Gastrocnemius medialis (tissue), 4 donors: ENCODE measurements at regions not wholly inside any gene's neighbourhood (a gene's known extent, or its start where the extent isn't known, plus 50 kb on each side); places are given as distances from the start of the nearest gene placed in this dataset.

Experiments
- ATAC-seq, 2 donors: fragments of 150-250 bp; one replicate each; pipeline ENCODE4 v1.9.1; 2016
- DNase-seq, 2 donors: peaks; one replicate each; pipeline ENCODE4 v3.0.0-alpha.2; 2019
- H3K27ac ChIP-seq, 4 donors: fragments of 200-600 bp; sonication (generic); 1 replicate in 1 of 4; 2 replicates in 3 of 4; pipeline ENCODE4 v1.5.1; 2016 to 2018; ENCODE audit warnings: mild to moderate bottlenecking in 2 of 4, moderate library complexity in 1 of 4
- H3K27me3 ChIP-seq, 3 donors: fragments of 200-600 bp; sonication (generic) in 2 of 3; 1 replicate in 1 of 3; 2 replicates in 2 of 3; pipeline versions ENCODE4 v1.5.1 to v1.6.0; 2016 to 2019; ENCODE audit warnings: mild to moderate bottlenecking in 1 of 3, moderate library complexity in 1 of 3
- H3K36me3 ChIP-seq, 2 donors: fragments of 200-600 bp; sonication (generic) in 1 of 2; one replicate each; pipeline ENCODE4 v1.5.1; 2017 to 2018
- H3K4me1 ChIP-seq, 2 donors: fragments of 200-600 bp; sonication (generic) in 1 of 2; one replicate each; pipeline ENCODE4 v1.5.1; 2016 to 2017; ENCODE audit warnings: mild to moderate bottlenecking in 2 of 2
- H3K4me3 ChIP-seq, 4 donors: fragments of 200-600 bp; sonication (generic) in 3 of 4; 1 replicate in 1 of 4; 2 replicates in 3 of 4; pipeline ENCODE4 v1.5.1; 2016 to 2019; ENCODE audit warnings: mild to moderate bottlenecking in 2 of 4
- H3K9me3 ChIP-seq, 3 donors: fragments of 200-600 bp; sonication (generic) in 2 of 3; 1 replicate in 1 of 3; 2 replicates in 2 of 3; pipeline ENCODE4 v1.5.1; 2016 to 2019
- POLR2A ChIP-seq, 2 donors: fragments of 450-650 bp; IDR thresholded peaks; one replicate each; pipeline ENCODE4 v1.6.1; 2017; ENCODE audit warnings: antibody characterized with exemption in 2 of 2, mild to moderate bottlenecking in 2 of 2, moderate library complexity in 2 of 2
- in situ Hi-C, 4 donors: fragments of 200-750 bp; cut with MboI; loops; one replicate each; pipeline versions ENCODE4 v1.15.0 to v1.8.0; 2017; ENCODE audit warnings: low sequenced_read_pairs in 4 of 4
- intact Hi-C: fragments of 100-400 bp; cut with DNase I; formaldehyde crosslinking; loops from one replicate; pipeline ENCODE4 v1.15.1; 2023; ENCODE audit warnings: low total_unique reads
- TF ChIP-seq, protein P1 (sequence below), 5 experiments: fragments of 450-650 bp in 3 of 5; fragments of 200-600 bp in 2 of 5; sonication (generic) in 2 of 5; IDR thresholded peaks in 4 of 5; conservative IDR thresholded peaks in 1 of 5; 1 replicate in 4 of 5; 2 replicates in 1 of 5; pipeline ENCODE4 v1.5.1; 2016 to 2019; ENCODE audit warnings: antibody characterized with exemption in 5 of 5, mild to moderate bottlenecking in 3 of 5, moderate library complexity in 3 of 5

DNA sequence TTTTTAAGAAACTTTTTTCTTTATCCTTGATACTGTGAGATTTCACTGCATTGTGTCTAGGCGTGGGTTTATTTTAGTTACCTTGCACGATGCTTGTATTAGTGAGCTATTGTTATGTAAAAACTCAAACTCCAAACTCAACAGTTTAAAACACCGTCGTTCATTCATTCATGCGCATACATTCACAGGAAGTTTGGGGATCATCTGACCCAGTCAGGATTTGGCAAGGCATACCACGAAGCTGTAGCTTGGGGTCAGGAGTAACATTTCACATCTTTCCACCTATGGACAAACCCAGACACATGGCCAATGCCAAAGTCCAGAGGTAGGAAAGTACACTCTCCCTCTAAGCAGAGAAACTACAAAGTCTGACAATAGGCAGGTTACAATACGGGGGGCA lies 324.6 kb upstream of the CHRM3 start:
- Histone ChIP-seq H3K4me3 (no peak overlapping the region), H3K36me3 (no peaks in the 10 kb centered on the region), H3K4me1 (no peaks in the 10 kb centered on the region), H3K27me3 (no peaks in the 10 kb centered on the region), H3K9me3 (no peaks in the 10 kb centered on the region), H3K27ac (no peak overlapping the region)
- intact Hi-C loops (no loop called here), in situ Hi-C loops (no loop called here)
- ATAC-seq (no peak), DNase-seq (no peak)
- no peak for TF ChIP-seq POLR2A (IDR thresholded peaks at IDR 0.05)
- TF ChIP-seq, protein P1, sequence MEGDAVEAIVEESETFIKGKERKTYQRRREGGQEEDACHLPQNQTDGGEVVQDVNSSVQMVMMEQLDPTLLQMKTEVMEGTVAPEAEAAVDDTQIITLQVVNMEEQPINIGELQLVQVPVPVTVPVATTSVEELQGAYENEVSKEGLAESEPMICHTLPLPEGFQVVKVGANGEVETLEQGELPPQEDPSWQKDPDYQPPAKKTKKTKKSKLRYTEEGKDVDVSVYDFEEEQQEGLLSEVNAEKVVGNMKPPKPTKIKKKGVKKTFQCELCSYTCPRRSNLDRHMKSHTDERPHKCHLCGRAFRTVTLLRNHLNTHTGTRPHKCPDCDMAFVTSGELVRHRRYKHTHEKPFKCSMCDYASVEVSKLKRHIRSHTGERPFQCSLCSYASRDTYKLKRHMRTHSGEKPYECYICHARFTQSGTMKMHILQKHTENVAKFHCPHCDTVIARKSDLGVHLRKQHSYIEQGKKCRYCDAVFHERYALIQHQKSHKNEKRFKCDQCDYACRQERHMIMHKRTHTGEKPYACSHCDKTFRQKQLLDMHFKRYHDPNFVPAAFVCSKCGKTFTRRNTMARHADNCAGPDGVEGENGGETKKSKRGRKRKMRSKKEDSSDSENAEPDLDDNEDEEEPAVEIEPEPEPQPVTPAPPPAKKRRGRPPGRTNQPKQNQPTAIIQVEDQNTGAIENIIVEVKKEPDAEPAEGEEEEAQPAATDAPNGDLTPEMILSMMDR (IDR thresholded peaks at IDR 0.05 in 4 of 5, conservative IDR thresholded peaks at IDR 0.05 in 1 of 5): no peak

DNA sequence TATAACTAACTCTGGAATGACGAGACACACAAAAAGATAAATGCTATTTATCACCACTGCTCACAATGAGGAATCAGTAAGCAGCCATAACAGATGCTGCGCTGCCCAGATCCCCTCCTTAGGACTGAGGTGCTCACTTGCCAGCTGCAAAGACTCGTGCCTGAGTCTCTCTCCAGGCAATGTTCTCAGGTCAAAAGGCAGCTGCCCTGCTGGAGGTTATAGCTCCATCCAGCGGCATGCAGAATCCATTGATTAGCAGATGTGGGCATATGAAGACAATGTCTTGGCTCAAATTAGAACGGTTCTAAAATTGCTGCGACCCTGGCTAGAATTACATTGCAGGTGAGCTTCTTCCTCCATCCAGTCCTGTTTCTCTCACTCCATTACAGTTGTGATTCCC lies 328.2 kb upstream of the CHRM3 start:
- Histone ChIP-seq H3K27ac (no peak overlapping the region), H3K9me3 (no peaks in the 10 kb centered on the region), H3K36me3 (no peaks in the 10 kb centered on the region), H3K4me3 (no peak overlapping the region), H3K27me3 (no peaks in the 10 kb centered on the region), H3K4me1 (no peaks in the 10 kb centered on the region)
- in situ Hi-C loops: no loop called here
- no peak for TF ChIP-seq POLR2A (IDR thresholded peaks at IDR 0.05)
- TF ChIP-seq, protein P1 (IDR thresholded peaks at IDR 0.05 in 4 of 5, conservative IDR thresholded peaks at IDR 0.05 in 1 of 5): no peak
- ATAC-seq (no peak), DNase-seq (no peak)
- intact Hi-C loops: no loop called here

DNA sequence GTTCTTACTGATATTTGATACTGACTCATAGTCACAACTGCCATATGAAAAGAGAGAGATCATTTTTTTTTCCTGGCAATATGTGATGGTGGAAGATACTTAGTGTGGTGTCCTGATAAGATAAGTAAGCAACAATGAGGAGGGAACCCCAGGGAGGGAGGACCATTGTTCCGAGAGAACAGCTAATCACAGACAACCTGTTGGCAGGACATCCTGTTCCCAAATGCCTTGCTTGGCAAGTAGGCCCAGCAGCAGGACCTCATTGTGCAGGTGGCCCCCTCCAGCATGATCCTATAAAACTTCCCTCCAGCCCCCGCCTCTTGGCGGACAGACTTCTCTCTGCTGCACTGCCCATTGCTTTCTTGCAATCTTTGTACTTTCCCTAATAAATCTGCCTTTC lies 329.4 kb upstream of the CHRM3 start:
- H3K36me3 ChIP-seq: no peaks in the 10 kb centered on the region
- no peaks in the 10 kb centered on the region for H3K4me1 ChIP-seq
- H3K9me3 ChIP-seq: no peaks in the 10 kb centered on the region
- intact Hi-C loops: no loop called here
- DNase-seq (no peak), ATAC-seq (no peak)
- in situ Hi-C loops: no loop called here
- no peak overlapping the region for H3K27ac ChIP-seq
- no peak for TF ChIP-seq POLR2A (IDR thresholded peaks at IDR 0.05)
- TF ChIP-seq, protein P1 (IDR thresholded peaks at IDR 0.05 in 4 of 5, conservative IDR thresholded peaks at IDR 0.05 in 1 of 5): no peak
- no peak overlapping the region for H3K4me3 ChIP-seq
- H3K27me3 ChIP-seq: no peaks in the 10 kb centered on the region

DNA sequence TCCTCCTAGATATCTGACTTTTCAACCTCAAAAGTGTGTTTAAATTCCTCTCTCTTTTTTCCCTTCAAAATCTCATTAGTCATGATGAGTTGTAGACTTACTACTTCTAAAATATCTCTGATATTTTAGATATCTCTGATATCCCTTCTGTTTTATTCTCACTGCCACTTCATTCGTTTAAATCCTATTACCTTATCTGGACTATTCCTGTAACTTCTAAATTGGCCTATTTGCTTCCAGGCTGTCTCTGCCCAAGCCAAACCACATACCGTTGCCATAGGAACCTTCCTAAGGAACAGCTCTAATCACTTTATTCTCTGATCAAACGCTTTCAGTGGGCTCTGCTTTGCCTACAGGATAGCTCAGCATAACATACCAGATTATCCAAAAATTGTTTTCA lies 333.1 kb upstream of the CHRM3 start:
- in situ Hi-C loops (no loop called here), intact Hi-C loops (no loop called here)
- Histone ChIP-seq H3K9me3 (no peaks in the 10 kb centered on the region), H3K4me1 (no peaks in the 10 kb centered on the region), H3K27me3 (no peaks in the 10 kb centered on the region), H3K4me3 (no peak overlapping the region), H3K27ac (no peak overlapping the region), H3K36me3 (no peaks in the 10 kb centered on the region)
- TF ChIP-seq POLR2A (IDR thresholded peaks at IDR 0.05): no peak
- TF ChIP-seq, protein P1 (IDR thresholded peaks at IDR 0.05 in 4 of 5, conservative IDR thresholded peaks at IDR 0.05 in 1 of 5): no peak
- ATAC-seq: no peak
- DNase-seq: no peak

DNA sequence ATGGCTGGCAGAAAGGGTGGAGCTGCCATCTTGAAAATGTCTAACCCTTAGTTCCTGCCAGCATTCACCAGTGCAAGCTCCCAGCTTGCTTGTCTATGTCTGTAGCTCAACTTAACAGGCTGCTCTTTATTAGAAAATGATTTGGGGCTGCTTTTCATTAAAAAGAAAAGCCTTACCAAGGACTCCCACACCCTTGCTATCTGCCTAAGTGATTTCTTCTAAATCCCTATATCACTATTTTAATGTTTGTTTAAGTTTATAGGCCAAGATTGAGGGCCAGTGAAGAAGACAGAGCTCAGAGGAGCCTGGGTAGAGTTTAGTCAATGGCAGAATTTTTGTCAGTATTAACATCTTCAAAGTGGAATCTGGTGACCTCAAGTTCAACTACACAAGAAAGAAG lies 336.8 kb upstream of the CHRM3 start:
- no peak for DNase-seq
- TF ChIP-seq, protein P1 (IDR thresholded peaks at IDR 0.05 in 4 of 5, conservative IDR thresholded peaks at IDR 0.05 in 1 of 5): no peak
- no peak for TF ChIP-seq POLR2A (IDR thresholded peaks at IDR 0.05)
- H3K27me3 ChIP-seq: no peaks in the 10 kb centered on the region
- in situ Hi-C loops: no loop called here
- H3K4me1 ChIP-seq: no peaks in the 10 kb centered on the region
- H3K27ac ChIP-seq: no peak overlapping the region
- H3K36me3 ChIP-seq: no peaks in the 10 kb centered on the region
- no peak overlapping the region for H3K4me3 ChIP-seq
- no peak for ATAC-seq
- H3K9me3 ChIP-seq: no peaks in the 10 kb centered on the region
- intact Hi-C loops: no loop called here
